GM10248 (cell line): ENCODE measurements at regions not wholly inside any gene's neighbourhood (a gene's known extent, or its start where the extent isn't known, plus 50 kb on each side); places are given as distances from the start of the nearest gene placed in this dataset.

ENCODE experiments used
- CTCF ChIA-PET: fragments of 300-600 bp; sonication (Branson Sonifier 250); formaldehyde crosslinking; extraction: SDS; loops from one replicate; lab custom pipeline; 2021; ENCODE audit warnings: antibody characterized with exemption; lab: Yijun Ruan, JAX
- POLR2A ChIA-PET: fragments of 350-650 bp; sonication (Branson Sonifier 250); formaldehyde crosslinking; extraction: SDS; loops from one replicate; lab custom pipeline; 2020; ENCODE audit warnings: antibody characterized with exemption; lab: Yijun Ruan, JAX
- DNase-seq: peaks from one replicate; pipeline ENCODE4 v3.0.0; 2012; ENCODE audit errors: extremely low spot score
- TF ChIP-seq, protein P1 (sequence below): IDR thresholded peaks from 2 replicates; pipeline ENCODE4 v1.5.1; 2012; ENCODE audit warnings: mild to moderate bottlenecking, low read depth; ENCODE audit errors: extremely low read depth, missing control alignments, control extremely low read depth

DNA sequence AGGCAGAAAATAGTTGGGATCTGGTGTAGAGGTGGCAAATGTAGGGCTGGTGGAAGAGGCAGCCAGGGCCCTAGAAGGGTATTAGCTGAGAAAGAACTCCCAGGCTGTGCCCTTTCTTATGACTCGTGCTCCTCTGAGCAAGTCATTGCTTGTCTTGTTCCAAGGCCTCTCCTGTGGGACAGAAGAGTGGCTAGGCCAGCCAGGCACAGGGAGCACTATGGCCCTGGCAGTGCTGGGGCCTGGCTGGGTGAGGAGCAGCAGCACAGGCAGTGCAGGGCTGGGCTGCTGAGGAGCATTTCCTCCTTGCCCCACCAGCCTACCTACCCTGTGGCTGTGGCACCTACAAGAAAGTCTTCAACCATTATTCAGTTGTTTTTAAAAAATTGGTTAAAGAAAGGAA is 298.5 kb upstream of the NR3C2 start:
- TF ChIP-seq, protein P1, sequence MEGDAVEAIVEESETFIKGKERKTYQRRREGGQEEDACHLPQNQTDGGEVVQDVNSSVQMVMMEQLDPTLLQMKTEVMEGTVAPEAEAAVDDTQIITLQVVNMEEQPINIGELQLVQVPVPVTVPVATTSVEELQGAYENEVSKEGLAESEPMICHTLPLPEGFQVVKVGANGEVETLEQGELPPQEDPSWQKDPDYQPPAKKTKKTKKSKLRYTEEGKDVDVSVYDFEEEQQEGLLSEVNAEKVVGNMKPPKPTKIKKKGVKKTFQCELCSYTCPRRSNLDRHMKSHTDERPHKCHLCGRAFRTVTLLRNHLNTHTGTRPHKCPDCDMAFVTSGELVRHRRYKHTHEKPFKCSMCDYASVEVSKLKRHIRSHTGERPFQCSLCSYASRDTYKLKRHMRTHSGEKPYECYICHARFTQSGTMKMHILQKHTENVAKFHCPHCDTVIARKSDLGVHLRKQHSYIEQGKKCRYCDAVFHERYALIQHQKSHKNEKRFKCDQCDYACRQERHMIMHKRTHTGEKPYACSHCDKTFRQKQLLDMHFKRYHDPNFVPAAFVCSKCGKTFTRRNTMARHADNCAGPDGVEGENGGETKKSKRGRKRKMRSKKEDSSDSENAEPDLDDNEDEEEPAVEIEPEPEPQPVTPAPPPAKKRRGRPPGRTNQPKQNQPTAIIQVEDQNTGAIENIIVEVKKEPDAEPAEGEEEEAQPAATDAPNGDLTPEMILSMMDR, result no peak
- POLR2A ChIA-PET, result no interaction called here
- DNase-seq, result no peak
- CTCF ChIA-PET, result no interaction called here

- POLR2A ChIA-PET, result no interaction called here
- CTCF ChIA-PET, result interaction anchor here (1.3 kb wide), 1 partner anchor 41 kb away, joined by 3 read pairs; no protein-coding TSS in a partner anchor
- no peak for DNase-seq
- TF ChIP-seq, protein P1, result no peak
These were observed 295.0 kb upstream of the NR3C2 start for GRCh38 chr4:148737061-148737770.

DNA sequence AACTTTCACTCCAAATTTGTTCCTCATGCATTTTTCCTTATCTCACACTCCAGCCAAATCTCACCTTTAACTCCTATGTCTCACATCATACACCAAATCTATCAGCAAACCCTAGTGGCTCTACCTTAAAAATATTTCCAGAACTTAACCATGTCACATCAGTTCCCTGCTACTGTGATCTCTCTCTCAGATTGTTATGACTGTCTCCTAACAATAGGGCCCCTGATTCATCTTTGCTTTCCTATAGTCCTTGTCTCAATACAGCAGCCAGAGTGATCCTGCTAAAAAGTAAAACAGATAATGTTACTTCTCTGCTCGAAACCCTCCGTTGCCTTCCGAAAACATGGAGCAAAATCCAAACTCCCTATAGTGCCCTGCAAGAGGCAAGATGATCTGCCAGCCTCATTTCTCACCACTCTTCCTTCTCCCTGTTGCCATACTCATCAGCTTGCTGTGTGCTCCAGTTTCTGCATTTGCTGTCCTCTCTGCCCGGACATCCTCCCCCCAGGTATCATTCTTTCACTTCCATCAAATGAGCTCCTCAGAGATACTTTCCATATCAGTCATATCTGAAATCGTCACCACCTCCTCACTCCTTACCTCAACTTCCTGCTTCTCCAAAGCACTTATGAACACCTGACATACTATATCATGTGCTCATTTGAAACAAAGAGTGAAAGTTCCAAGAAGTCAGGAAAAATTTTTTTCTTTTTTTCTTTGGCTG is 293.4 kb upstream of the NR3C2 start:
- TF ChIP-seq, protein P1, result no peak
- CTCF ChIA-PET, result interaction anchor here (1.2 kb wide), 1 partner anchor 14 kb away, joined by 3 read pairs; no protein-coding TSS in a partner anchor
- peak; percentile 8 for DNase-seq
- POLR2A ChIA-PET, result no interaction called here

GRCh38 chr4:148730766-148731165 is 288.6 kb upstream of the NR3C2 start:
- DNase-seq, result no peak
- POLR2A ChIA-PET, result no interaction called here
- TF ChIP-seq, protein P1, result no peak
- CTCF ChIA-PET, result interaction anchor here (1.5 kb wide), 1 partner anchor 10 kb away, joined by 4 read pairs; no protein-coding TSS in a partner anchor

DNA sequence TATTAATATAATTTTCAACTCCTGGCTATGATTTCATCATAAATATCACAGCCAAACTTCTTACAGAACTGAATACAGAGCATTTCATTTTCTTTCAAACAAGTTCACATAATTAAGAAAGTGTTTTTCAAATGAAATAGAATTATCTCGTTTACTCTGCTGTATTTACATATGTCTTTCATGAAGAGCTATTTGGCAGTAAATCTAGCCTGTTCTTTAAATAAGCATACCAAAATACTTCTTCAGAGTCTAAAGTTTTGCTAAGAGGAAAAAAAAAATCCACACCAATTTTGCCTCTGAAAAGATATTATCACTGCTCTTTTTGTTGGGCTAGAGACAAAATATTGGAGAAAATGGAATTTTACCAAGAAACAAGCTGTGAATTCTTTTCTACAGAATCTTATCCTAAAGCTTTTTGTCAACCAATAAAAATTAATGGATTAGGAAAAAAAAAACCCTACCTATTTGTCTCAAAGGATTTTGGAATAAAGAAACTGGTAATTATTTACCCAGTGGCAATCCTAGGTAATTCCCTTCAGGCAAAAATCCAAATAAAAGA is 287.9 kb upstream of the NR3C2 start:
- TF ChIP-seq, protein P1, result no peak
- POLR2A ChIA-PET, result no interaction called here
- CTCF ChIA-PET, result interaction anchor here (1.5 kb wide), 1 partner anchor 9 kb away, joined by 4 read pairs; no protein-coding TSS in a partner anchor

GRCh38 chr4:148717988-148718387 is 275.8 kb upstream of the NR3C2 start:
- no peak for DNase-seq
- TF ChIP-seq, protein P1, result no peak
- ChIA-PET POLR2A (no interaction called here), CTCF (no interaction called here)

More for the DNA sequence above, 287.9 kb upstream of the NR3C2 start:
- no peak for DNase-seq
